HCEC 1CT (cell line): ENCODE measurements at regions not wholly inside any gene's neighbourhood (a gene's known extent, or its start where the extent isn't known, plus 50 kb on each side); places are given as distances from the start of the nearest gene placed in this dataset.
"Not testable (repeated sequence)": the region's sequence is repeated elsewhere in the genome, so short reads cannot be mapped to it uniquely, and the experiment has no call there.

ENCODE experiments used
- DNase-seq: peaks from one replicate; pipeline ENCODE4 v3.0.0-alpha.2; 2017

DNA sequence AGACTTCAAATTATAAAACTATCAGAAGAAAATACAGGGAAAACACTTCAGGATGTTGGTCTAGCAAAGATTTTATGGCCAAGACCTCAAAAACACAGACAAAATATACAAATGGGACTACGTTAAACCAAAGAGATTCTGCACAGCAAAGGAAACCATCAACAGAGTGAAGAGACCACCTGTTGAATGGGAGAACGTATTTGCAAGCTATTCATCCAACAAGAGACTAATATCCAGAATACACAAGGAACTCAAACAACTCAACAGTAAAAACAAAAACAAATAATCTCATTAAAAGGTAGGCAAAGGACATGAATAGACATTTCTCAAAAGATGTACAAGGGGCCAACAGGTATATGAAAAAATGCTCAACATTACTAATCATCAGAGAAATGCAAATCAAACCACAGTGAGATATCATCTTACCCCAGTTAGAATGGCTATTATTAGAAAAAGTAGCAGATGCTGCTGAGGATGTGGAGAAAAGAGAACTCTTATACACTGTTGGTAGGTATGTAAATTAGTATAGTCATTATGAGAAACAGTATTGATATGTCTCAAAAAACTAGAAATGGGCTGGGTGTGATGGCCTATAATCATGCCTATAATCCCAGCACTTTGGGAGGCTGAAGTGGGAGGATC is 112.6 kb downstream of the LRIG2 start:
- DNase-seq: no peak

- DNase-seq: no peak
These were observed 117.1 kb downstream of the LRIG2 start for GRCh38 chr1:113190078-113190477.

DNA sequence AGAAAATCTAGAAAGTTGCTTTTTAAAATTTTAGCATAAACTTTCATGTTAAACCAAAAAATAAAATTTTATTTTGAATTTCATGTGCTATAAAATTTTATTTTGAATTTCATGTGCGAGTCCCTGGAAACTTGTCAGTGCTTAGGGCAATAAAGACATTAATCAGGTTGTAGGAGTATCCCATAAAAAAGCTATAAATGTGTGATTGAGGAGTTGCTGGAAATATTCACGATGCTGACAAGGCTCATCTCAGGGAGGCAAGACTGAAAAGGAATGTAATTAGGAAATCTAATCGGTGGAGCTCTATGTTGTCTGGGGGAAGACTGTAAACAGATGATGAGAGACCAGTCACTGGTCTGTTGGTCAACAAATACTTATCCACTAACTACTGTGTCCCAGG is 117.9 kb downstream of the LRIG2 start:
- no peak for DNase-seq

DNA sequence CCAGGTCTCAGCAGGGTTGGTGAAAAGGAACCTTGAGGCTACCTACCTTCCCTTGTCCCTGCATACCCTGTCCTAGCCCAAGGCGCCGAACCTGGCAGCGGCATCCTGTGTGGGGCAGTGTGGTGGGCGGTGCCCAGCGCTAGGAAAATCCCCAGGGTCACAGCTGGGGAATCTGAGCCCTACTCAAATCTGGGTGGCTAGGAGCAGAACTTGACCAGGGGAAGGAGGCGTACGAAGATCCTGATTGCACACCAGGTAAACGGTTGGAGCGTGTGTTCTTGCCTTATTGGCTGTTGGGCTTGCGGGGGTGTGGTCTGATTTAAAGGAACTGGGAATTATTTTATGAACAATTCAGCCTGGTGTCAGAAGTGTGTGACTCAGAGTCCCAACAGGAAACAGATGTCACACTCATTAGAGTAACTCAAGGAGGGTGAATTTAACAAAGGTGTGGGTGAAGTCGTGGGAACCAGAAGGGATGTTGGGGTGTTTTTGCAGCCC is 118.6 kb downstream of the LRIG2 start:
- no peak for DNase-seq

DNA sequence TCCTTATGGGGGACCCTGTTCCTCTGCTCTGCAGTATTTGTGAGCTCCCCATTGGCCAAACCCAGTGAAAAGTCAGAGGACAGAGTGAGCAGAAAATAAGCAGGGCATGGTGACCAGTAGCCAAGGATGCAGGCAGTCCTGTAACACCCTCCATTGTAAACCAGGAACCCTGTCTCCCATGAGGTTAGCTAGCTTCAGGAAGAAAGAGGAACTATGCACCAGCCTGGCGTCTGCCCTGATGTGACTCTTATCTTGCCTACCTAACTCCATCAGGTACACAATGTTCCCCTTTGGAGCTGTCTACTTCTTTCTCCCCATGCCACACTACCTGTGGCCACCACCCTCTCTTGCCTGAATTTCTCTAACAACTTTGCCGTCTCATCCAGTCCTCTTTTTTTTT is 119.2 kb downstream of the LRIG2 start:
- DNase-seq: no peak

GRCh38 chr1:113192980-113193379 is 120.0 kb downstream of the LRIG2 start:
- DNase-seq: no peak

- no peak for DNase-seq
These were observed 122.1 kb downstream of the LRIG2 start for GRCh38 chr1:113194846-113195830.

DNA sequence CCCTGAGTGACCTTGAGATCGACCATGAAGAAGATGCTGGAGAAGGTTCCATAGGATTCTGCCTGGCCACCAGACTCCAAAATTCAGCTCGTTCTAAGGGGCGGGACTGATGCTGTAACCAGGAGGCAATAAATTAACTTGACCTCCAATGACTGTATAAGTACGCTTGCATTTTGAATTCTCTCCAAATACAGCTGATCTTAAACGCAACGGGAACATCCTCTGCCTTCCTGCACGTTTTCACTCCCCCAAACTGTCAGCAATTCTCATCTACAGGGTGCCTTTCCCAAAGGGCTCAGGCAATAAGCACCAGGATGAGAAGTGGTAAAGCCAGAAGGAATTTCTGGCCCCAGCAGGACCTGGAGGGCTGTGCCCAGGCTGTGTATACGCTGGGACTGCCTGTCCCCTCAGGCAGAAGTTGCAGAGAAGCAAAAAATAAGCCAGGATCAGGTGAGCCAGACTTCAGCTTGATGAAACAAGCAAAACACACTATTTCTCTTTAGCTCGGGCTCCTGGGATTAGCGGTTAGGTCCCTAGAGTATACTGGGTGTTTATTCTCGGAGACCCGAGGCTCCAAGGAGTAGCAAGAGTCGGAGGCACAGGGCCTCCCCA is 124.8 kb downstream of the LRIG2 start:
- DNase-seq: no peak

DNA sequence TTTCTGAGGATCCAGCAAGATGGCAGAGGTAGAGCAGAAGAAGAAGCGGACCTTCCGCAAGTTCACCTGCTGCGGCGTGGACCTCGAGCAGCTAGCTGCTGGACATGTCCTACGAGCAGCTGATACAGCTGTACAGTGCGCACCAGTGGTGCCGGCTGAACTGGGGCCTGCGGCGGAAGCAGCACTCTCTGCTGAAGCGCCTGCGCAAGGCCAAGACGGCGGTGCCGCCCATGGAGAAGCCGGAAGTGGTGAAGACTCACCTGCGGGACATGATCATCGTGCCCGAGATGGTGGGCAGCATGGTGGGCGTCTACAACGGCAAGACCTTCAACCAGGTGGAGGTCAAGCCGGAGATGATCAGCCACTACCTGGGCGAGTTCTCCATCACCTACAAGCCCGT is 125.8 kb downstream of the LRIG2 start:
- no peak for DNase-seq

DNA sequence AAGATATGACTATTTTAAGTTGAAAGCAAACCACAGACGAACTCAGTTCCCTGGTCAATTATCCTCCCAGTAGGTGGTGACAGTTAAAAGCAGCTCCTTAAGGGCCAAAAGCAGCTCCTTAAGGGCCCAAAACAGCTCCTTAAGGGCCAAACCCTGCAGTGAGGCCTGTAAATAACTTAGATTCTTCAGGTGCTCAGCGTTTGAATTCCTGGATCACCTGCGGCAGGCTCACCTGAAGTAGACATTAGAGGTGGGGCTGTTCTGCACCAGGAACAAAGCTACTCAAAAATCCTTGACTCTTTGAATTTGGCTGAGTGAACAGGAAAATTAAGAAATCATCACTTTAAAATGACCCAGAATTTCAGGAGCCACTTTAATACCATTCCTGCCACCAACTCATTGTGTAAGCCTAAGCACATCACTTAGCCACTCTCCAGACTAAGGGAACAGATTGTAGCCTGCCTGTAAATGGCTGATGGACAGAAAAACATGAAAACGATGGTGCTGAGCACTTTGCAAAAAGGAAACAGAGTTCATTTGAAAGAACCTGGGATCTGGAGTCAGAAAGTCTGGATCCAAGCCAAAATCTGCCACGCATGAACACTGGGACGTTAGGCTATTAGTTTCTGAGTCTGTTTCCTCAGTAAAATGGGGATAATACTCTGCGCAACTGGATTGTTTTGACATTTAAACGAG is 126.9 kb downstream of the LRIG2 start:
- no peak for DNase-seq

DNA sequence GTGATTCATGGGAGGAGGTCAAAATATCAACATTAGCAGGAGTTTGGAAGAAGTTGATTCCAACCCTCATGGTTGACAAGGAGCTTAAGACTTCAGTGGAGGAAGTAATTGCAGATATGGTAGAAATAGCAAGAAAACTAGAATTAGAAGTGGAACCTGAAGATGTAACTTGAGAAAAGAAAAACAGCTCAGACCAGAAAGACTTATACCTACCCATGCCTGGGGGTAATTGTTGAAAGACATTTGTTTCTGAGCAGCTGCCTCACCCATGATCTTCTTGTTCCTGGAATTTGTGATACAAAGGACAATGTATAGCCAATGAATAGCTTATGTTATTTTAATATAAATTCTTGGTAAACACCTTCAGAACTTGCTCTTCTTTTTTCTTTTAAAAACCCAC is 128.6 kb downstream of the LRIG2 start:
- DNase-seq: no peak

GRCh38 chr1:113205980-113206766 is 133.2 kb downstream of the LRIG2 start:
- DNase-seq: no peak

DNA sequence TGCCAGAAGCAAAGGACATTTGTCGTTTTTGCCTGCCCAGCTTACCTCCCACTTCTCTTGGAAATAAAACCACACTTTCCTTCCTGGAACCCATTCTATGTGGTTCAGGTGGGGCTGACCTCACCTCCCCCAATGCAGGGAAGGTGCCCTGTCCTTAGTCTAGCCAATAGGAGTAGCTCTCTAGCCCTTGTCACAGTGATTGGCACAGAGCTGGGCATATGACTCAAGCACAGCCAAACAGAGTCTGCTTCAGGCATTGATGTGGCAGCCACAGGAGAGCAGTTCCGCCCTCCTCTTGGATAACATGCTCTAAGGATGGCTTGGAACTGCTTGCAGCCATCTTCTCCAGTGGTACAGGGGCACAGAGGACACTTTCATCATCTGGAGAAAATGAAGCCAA is 134.0 kb downstream of the LRIG2 start:
- DNase-seq: no peak

GRCh38 chr1:113207457-113207856 is 134.5 kb downstream of the LRIG2 start:
- no peak for DNase-seq

DNA sequence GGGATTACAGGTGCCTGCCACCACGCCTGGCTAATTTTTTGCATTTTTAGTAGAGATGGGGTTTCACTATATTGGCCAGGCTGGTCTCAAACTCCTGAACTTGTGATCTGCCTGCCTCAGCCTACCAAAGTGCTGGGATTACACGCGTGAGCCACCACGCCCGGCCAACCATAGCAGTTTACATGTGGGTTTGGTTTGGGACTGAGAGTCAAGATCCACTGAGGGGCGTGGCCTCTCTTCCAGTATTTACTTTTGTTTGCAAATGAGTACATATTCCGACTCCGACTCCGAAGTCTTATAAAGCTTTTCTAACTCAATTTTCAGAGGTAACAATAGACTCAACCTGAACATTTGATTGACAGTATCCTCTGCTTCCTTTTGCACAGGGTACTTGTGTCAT is 135.4 kb downstream of the LRIG2 start:
- not testable (repeated sequence) for DNase-seq

DNA sequence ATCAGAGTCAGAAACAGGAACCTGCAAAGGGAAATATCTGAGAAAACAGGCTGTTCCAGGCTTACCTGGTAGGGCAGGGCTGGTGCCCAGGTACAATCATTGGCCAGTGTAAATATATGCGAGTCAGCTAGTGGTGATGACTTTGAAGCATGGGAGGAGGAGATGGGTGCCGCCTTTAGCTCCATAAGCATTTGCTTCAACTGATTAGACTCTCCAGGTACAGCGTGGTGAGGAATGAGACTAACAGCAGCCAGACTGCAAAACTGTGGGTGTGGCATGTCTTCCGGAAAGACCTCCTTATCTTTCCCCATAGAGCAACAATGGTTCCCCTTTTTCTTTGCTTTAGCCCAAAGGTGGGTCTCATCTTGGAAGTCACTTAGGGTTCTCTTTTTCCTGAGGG is 137.2 kb downstream of the LRIG2 start:
- no peak for DNase-seq

DNA sequence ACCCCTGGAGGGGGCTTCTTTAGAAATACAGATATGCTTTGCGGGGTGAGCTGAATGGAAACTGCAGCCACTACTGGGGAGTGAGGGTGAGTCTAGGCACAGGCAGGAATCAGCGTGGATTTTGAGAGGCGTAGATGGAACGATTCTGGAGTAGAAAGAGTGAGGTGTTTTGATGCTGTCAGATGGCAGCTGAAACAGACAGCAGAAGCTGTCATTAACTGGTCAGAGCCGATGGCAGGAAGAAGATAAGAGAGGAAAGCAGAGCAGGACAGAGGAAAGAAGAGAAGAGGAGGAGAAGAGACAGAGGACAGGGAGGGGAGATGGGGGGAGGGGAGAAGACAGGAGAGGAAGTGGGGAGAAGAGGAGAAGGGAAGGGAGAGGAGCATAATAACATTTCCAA is 138.5 kb downstream of the LRIG2 start:
- DNase-seq: no peak

- DNase-seq: no peak
These were observed 142.0 kb downstream of the LRIG2 start for GRCh38 chr1:113215015-113215414.

GRCh38 chr1:113216664-113217063 is 143.7 kb downstream of the LRIG2 start:
- DNase-seq: no peak

DNA sequence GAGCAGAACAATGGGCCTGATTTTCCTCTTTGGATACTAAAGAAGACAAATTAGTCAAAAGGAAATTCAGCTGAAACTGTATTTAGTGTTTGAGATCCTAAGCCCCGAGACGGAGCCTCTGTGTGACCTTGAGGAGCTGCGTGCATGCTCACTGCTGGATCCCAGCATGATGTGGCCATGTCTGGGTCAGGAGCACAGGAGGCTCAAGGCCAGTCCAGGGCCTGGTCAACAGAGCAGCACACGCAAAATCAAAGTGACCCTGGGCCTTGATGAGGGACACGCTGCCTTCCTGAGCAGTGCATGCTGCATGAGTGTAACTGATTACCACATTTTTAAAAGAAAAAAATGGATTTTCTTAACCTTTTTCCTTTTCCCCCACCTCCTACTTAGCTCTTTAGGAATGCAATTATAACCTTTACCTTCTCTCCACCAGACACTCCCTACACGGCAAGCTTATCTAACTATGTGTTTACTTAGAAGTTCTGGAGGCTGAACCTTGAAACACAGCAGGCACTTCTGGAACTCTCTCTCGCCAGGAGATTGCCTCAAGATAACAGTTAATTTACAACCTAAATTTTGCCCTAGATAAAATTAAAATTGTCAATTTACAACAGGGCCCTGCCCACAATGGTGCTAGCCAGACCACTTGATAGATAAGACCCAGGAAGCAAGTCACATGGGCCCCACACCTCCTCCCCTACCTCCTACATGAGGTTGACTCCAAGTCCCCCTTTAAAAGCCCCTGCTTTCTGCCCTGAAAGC is 144.6 kb downstream of the LRIG2 start:
- DNase-seq: no peak

DNA sequence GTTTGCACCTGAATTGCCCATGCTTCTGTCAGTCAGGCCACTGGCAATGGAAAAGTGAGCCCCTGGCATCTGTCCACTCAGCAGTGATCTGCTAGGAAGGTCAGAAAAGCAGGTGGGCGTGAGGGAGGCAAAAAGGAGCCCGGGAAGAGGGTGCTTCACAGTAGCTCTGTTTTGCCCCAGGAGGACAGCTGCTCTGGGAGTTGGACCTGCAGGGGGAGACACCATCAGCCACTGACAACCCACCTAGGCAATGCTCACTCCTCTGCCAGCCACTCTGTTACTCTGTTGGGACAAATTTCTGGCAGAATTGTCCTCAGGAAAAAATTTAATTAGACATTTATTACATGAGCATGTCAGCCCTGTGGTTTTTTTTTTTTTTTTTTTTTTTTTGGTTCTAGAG is 146.4 kb downstream of the LRIG2 start:
- DNase-seq: no peak
